Kidney (tissue), 13 donors: ENCODE measurements at regions not wholly inside any gene's neighbourhood (a gene's known extent, or its start where the extent isn't known, plus 50 kb on each side); places are given as distances from the start of the nearest gene placed in this dataset.

ENCODE experiments used
- DNase-seq, 5 donors: peaks; one replicate each; pipeline ENCODE4 v3.0.0-alpha.2; 2013 to 2020
- FAIRE-seq: peaks from 2 replicates; lab custom pipeline; 2012; peaks lifted over from hg19 to GRCh38; lab: Jason Lieb, UNC
- H3K27ac ChIP-seq, 2 donors: one replicate each; pipeline ENCODE4 v1.7.0; 2013; ENCODE audit warnings: low read depth in 2 of 2, low read length in 2 of 2, inconsistent platforms in 1 of 2
- H3K27me3 ChIP-seq: one replicate; pipeline ENCODE4 v1.7.1; 2013; ENCODE audit warnings: low read length, inconsistent platforms; ENCODE audit not compliant: control insufficient read depth, insufficient read depth
- H3K36me3 ChIP-seq, 3 donors: one replicate each; pipeline versions ENCODE4 v1.7.0 to v1.7.1; 2013; ENCODE audit warnings: low read length in 3 of 3, control low read depth in 1 of 3, inconsistent platforms in 1 of 3; ENCODE audit not compliant: insufficient read depth in 3 of 3, control insufficient read depth in 2 of 3
- H3K4me1 ChIP-seq, 3 donors: one replicate each; pipeline versions ENCODE4 v1.7.0 to v1.7.1; 2013; ENCODE audit warnings: low read length in 3 of 3, inconsistent platforms in 1 of 3, low read depth in 1 of 3; ENCODE audit not compliant: control insufficient read depth in 2 of 3, insufficient read depth in 2 of 3
- H3K4me3 ChIP-seq, 3 donors: one replicate each; pipeline versions ENCODE4 v1.7.0 to v1.8.1; 2013; ENCODE audit warnings: low read length in 3 of 3, control low read depth in 1 of 3, inconsistent platforms in 1 of 3
- H3K9ac ChIP-seq, 3 donors: one replicate each; pipeline versions ENCODE4 v1.7.0 to v1.7.1; 2013; ENCODE audit warnings: low read length in 3 of 3, control low read depth in 1 of 3, inconsistent platforms in 1 of 3
- H3K9me3 ChIP-seq, 3 donors: one replicate each; pipeline versions ENCODE4 v1.7.0 to v1.7.1; 2013; ENCODE audit warnings: low read length in 3 of 3, control low read depth in 1 of 3, inconsistent platforms in 1 of 3; ENCODE audit not compliant: control insufficient read depth in 2 of 3, insufficient read depth in 1 of 3
- intact Hi-C: fragments of 100-400 bp; cut with DNase I; formaldehyde crosslinking; loops from one replicate; pipeline ENCODE4 v1.11.1; 2022
- TF ChIP-seq, protein P1 (sequence below): IDR thresholded peaks from 3 replicates; pipeline ENCODE4 v1.5.1; 2012; ENCODE audit warnings: mild to moderate bottlenecking, moderate library complexity, borderline replicate concordance; ENCODE audit not compliant: insufficient read depth; ENCODE audit errors: extremely low read depth
- donor health status: control.
- donor health status: control.
- donor health status: control.
- donor health status: control.
- donor health status: control.
- donor health status: DM: yes; HTN: yes; CAD: no.
- donor health status: Normal renal cell carcinoma (clear cell type).

DNA sequence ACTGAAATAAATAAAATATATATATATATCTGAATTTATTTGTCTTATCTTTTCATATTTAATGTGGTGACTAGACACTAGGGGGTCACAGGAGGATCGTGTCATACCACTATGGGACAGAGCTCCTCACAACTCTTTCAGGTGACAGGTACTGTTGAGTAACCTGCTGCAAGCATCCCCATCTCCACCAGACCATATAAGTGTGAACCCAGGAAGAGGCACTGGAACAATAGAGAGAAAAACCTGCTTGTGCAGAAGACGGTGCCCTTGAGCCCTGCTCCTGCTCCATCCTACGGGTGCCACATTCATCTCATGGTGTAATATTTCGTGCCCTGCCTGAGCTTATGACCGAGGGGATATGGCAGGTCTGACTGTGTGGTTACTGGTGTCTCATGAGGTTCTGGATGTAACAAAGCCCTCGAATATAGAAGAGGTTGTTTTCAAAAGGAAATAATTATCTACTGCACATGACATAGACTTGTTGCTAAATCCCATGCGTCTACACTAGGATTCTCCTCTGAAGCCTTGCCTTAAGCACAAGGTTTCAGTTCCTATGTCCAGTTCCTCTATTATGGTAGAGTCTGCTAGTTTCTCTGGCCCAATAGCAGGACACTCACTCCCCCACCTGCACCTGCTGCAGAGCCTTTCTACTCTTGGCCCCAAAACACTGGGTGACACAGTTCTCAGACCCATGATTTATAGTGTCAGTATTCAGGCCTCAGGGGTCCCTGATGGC lies 70.4 kb downstream of the GGTLC2 start:
- H3K27me3 ChIP-seq = no peaks in the 10 kb centered on the region
- no peaks in the 10 kb centered on the region for H3K4me1 ChIP-seq
- no peaks in the 10 kb centered on the region for H3K36me3 ChIP-seq
- TF ChIP-seq, protein P1, sequence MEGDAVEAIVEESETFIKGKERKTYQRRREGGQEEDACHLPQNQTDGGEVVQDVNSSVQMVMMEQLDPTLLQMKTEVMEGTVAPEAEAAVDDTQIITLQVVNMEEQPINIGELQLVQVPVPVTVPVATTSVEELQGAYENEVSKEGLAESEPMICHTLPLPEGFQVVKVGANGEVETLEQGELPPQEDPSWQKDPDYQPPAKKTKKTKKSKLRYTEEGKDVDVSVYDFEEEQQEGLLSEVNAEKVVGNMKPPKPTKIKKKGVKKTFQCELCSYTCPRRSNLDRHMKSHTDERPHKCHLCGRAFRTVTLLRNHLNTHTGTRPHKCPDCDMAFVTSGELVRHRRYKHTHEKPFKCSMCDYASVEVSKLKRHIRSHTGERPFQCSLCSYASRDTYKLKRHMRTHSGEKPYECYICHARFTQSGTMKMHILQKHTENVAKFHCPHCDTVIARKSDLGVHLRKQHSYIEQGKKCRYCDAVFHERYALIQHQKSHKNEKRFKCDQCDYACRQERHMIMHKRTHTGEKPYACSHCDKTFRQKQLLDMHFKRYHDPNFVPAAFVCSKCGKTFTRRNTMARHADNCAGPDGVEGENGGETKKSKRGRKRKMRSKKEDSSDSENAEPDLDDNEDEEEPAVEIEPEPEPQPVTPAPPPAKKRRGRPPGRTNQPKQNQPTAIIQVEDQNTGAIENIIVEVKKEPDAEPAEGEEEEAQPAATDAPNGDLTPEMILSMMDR = no peak
- H3K27ac ChIP-seq = no peak overlapping the region
- intact Hi-C loops = no loop called here
- DNase-seq (no peak), FAIRE-seq (no peak)
- H3K9me3 ChIP-seq = no peaks in the 10 kb centered on the region
- H3K9ac ChIP-seq = no peak overlapping the region
- H3K4me3 ChIP-seq = no peak overlapping the region

DNA sequence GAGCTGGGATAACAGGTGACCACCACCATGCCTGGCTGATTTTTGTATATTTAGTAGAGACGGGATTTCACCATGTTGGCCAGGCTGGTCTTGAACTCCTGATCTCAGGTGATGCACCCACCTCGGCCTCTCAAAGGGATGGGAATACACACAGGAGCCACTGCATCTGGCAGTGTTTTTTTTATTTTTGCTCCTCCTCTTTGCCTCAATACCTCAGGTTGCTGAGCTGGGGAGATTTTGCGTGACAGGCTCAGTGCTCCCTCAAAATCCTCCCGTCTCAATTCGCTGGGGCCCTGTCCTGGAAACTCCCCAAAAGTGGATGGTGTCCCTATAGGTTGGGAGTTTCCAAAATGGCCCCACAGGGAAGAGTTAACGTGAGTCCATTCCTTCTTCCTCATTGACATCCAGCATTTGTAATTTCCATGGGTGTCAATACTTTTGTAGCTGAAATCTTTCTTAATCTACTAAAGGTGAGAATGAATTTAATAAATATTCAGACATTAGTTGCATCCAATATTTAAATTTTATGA lies 71.8 kb downstream of the GGTLC2 start:
- H3K4me1 ChIP-seq = no peaks in the 10 kb centered on the region
- H3K9me3 ChIP-seq = no peaks in the 10 kb centered on the region
- H3K9ac ChIP-seq = no peak overlapping the region
- H3K27me3 ChIP-seq = no peaks in the 10 kb centered on the region
- no peak for DNase-seq
- TF ChIP-seq, protein P1 = no peak
- intact Hi-C loops = no loop called here
- no peak overlapping the region for H3K27ac ChIP-seq
- FAIRE-seq = no peak
- H3K36me3 ChIP-seq = no peaks in the 10 kb centered on the region
- no peak overlapping the region for H3K4me3 ChIP-seq

DNA sequence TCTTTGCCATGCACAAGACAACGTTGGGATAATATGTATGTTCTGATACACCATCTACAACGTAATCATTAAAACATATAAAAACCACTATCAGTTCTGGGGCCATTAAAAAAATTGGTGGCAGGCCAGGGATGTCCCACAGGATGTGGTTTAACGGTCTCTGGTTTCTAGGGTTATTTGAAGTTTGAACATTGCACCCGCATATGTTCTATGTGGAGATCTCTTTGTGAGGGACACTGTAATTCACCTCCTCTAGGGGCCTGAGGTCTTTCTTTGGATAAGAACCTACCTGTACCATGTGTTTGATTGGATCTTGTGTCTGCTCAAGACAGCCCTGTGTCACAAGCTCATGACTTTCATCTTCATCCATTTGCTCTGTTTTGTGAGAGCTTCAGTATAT lies 73.2 kb downstream of the GGTLC2 start:
- H3K9me3 ChIP-seq = no peaks in the 10 kb centered on the region
- no peaks in the 10 kb centered on the region for H3K27me3 ChIP-seq
- no peaks in the 10 kb centered on the region for H3K4me1 ChIP-seq
- no peak overlapping the region for H3K4me3 ChIP-seq
- no peaks in the 10 kb centered on the region for H3K36me3 ChIP-seq
- TF ChIP-seq, protein P1 = no peak
- intact Hi-C loops = no loop called here
- no peak for DNase-seq
- no peak for FAIRE-seq
- no peak overlapping the region for H3K27ac ChIP-seq
- H3K9ac ChIP-seq = no peak overlapping the region
